Ecto neural progenitor cell (in vitro differentiated cells): ENCODE measurements at regions not wholly inside any gene's neighbourhood (a gene's known extent, or its start where the extent isn't known, plus 50 kb on each side); places are given as distances from the start of the nearest gene placed in this dataset.

ENCODE experiments used
- DNase-seq: peaks from one replicate; pipeline ENCODE4 v3.0.0-alpha.2; 2018; ENCODE audit warnings: low spot score

DNA sequence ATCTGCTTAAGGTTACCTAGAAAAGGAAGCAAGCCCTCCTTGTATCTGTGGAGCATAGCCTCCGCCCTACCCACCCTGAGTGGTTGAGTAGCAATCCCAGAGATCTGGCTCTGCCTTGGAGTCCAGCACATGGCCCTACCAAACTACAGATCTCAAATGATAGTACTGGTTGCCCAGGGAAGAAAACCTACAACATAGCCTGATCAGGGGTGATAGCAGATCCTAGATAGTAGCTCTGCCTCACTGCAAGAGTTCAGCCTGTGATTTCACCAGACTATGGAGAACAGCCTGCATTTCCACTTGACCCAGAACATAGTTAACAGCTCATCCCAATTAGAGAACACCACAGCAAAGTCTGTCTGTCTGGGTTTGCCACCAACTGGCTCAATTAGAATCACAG lies 279.5 kb downstream of the ETNK1 start:
- no peak for DNase-seq

DNA sequence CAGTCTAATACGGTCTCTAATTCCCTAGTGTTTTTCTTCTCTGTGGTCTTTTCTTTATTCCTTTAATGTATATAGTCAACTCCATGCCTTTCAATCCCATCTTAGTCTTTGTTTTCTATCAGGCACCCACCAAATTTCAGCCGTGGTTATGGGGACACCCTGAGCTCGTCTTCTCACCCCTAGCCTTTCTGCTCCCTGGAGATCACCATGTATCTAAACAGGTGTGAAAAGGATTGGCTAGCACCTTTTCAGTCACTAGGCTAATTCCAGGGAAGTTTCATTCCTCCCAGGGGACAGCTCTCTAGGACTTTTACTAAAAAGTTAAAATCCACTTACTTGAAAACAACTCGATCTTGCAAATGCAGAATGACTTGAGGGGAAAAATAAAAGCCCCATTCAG lies 291.3 kb downstream of the ETNK1 start:
- no peak for DNase-seq

DNA sequence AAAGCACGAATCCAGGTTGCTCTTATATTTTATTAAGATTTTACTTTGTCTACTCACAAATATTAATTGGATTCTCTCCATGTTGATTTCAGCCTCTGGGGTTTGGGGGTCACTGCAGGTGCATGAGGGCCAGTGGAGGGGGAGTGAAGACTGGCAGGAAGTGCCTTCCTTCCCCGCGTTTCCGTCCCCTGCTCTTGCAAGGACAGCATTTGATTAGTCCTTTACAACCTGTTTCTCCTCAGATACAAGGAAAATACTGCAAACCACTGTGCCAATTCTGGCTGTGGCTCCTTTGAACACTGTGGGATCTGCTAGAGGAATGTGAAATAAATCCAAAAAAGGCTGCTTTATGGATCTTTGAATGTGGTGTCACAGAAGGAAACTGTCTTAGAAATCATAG lies 291.8 kb downstream of the ETNK1 start:
- DNase-seq = no peak

DNA sequence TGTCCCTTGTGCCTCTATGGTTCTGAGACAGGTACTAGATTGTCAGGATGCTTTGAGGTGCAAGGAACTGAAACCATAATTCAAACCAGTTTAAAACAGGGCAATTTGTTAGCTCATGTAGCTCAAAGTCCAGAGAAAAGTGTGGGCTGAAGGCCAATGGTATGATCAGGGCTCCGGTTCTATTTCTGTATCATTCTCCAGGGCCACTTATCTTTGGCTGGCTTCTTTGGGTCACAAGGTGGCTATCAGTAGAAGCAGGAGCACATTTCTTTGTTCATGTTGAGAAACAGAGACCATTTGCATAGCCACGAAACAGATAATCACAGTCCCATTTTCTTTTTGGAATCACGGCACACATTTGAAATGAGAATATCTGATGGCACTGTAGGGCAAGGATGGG lies 294.9 kb downstream of the ETNK1 start:
- DNase-seq = no peak

DNA sequence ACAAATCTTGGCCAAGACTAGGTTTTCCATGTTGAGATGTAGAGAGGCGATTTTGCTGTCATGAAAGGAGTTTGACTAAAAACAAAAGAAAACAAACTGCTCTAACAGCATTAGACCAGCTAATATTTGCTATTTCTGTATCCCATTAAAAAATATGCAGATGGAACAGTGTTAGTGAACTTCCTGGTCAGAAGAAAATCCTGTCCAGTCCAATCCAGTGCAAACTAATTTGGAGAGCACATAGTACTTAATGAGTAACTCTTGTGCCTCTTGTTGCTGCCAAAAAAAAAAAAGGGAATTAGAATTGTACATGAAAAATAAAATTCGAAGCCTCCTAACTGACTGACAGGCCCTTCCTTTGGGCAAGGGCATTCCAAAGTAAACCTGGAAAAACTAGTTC lies 298.8 kb downstream of the ETNK1 start:
- DNase-seq = no peak

DNA sequence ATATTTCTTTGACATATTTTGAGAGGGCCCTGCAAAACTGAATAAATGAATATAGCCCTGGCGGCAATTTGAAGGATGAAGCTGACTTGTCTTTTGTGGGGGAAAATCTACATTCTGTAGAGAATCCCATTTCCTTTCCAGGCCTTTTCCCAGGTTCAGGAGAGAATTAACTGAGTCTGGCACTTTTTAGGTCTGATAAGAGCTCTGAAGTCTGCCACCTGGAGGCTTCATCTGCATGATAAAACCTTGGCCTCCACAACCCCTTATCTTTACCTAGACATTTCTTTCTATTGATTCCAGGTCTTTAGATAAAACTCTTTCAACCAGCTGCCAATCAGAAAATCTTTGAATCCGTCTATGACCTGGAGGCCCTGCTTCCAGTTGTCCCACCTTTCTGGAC lies 299.4 kb downstream of the ETNK1 start:
- DNase-seq = no peak

DNA sequence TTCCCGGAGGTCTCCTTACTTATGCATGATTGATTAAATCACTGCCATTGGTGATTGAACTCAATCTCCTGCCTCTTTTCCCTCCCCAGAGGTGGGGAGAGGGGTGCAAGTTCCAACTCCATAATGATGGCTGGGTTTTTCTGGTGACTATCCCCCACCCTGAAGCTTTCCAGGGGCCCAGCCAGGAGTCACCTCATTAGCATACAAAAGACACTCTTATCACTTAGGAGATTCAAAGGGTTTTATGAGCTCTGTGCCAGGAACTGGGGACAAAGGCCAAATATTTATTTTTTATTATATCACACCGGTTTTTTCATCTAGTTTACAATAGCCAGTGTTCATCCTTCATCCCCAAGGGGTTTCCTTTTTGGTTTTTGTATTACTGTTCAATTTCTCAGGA lies 300.7 kb downstream of the ETNK1 start:
- no peak for DNase-seq

DNA sequence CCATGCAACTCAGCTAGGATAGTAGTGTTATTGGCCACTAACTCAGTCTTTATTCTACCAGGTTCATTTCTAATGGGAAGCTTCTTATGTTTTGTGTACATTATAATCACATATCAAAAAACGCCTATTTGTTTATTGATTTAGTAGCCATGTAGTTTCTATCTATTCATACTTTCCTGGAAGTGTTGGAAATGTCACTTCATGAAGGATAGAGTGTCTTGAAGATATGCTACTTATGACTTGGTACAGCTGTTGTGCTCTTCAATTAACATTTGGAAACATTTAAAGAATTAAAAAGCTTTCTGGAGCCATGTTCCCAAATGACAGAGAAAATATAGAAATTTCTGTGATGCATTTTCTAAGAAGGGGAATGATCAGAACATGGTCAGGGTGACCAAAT lies 307.5 kb downstream of the ETNK1 start:
- DNase-seq = no peak

DNA sequence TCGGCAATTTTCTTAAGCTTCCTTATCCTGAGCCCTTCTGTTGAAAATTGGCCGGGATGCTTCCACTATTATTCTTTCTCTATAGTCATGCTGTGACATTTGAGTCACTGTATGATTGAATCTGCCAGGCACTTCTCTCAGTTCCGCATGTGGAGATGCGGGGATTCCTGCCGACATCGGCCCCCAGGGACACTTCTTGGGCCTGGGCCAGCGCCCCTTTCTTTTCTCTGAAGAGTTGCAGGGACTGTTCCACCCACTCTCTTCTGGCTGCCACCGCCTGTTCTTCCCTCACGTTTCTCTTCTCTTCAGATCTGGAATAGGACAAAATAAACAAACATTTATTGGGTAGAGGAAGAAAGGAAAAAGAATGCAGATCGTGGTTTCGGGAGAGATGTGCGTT lies 310.1 kb downstream of the ETNK1 start:
- DNase-seq = no peak

DNA sequence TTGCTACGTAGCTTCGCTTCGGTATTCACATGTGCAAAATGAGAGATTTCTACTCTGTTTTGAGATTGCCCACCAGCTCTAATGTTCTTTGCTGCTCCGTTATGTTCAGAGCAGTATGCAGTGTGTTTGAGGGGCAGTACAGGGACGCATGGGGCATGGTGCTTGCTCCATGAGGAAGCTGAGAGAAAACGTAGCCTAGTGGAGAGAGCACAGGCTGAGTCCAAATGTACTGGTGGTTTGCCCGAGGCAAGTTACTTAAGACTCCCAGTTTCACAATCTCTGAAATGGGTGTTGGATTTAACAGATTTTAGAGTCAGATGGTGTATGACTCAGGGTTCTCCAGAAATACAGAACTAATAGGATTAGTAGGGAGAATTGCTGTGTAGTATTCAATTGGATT lies 310.5 kb downstream of the ETNK1 start:
- no peak for DNase-seq

DNA sequence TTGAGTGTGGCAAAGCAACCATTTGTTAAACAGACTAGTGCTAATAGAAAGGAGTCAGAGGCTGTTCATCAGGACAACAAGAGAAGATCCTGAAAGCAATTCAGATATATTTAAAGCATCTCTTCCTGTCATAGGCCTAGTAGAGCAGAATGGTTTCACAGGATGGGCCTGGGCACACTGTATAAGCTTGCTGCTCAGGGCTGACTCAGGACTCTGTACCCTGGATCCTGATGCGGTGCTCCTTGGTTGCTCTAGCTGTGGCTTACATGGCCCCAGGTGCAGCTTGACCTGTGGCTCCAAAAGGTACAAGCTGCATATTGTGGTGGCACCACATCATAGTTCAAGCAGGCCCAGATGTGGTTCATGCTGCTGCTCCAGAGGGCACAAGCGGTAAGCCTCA lies 313.4 kb downstream of the ETNK1 start:
- DNase-seq = no peak

DNA sequence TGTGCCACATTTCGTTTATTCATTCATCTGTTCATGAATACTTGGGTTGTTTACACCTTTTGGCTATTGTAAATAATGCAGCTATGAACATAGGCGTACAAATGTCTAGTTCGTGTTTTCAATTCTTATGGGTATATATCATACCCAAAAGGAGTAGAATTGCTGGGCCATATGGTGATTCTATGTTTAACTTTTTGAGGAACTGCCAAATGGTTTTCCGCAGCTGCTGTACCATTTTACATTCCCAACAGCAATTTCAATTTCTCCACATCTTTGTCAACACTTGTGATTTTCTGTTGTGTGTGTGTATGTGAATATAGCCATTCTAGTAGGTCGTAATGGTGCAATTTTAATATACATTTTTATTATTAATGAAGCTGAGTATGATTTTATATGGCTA lies 326.2 kb downstream of the ETNK1 start:
- no peak for DNase-seq

DNA sequence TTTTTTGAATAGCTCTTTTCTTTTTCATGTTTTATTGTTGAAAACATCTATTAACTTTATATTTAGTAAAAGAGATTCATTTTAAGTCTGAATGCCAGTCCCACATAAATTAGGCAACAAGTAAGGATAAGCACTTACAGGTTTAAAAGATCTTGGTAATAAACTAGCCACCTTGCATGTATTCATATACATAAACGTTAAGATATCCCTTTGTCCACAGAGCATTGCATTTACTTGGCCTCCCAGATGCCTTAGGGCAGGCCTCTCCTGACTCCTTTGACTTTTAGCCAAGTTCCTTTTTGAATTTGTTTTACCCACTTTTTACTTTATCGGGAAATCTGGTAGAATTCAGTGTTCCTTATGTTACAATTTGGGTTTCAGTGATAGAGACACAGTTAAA lies 331.7 kb downstream of the ETNK1 start:
- DNase-seq = no peak

DNA sequence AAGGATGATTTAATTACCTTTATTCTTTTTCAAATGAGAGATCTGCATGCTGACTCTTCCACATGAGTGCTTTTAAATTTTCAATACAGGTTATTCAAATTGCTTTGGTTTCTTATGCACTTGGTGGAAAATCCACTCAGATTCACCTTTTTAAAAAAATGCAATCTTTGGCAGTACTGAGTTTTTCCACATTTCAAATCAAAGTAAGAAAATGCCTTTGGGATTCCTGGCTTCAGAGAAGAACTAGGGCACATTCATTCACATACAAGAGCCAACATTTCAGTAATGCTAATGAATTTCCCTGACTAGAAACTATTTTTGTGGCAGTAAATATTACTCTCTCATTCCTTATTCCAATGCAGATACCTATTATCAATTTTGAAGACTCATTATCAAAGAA lies 342.2 kb downstream of the ETNK1 start:
- no peak for DNase-seq

DNA sequence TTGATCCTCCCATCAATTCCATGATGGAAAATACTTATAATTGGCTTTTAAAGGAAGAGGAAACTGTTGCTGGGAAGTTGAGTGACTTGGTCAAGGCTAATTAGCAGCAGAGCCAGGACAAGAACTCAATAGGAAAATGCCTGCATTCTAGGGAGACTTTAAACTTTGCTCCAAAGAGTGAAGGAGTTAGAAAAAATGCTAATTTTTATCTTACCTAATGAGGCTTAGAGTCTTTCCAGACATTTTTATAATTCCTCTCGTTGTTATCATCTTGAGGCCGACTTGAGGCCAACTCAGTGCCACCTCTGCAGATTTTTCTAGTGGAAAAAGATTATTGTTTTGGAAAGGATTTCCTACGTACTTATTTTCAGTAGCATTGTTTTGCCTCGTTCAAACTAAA lies 344.6 kb downstream of the ETNK1 start:
- DNase-seq = no peak

DNA sequence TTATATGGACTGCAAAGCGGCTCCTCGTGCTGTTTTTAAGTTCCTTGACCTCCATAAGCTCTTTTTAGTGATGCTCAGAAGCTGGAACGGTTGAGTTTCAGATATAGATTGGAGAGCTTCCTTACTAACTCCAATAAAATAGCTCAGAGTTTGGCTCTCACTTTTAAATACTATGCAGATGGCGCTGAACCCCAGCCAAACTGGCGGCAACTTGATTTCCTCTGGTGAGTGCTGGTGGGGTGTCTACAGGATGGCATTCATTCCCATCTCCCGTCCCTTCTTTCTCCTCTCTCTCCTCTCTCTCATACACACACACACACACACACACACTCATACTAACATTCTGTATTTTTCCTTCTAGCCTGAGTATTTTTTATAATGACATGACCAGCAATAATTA lies 346.3 kb downstream of the ETNK1 start:
- DNase-seq = no peak

DNA sequence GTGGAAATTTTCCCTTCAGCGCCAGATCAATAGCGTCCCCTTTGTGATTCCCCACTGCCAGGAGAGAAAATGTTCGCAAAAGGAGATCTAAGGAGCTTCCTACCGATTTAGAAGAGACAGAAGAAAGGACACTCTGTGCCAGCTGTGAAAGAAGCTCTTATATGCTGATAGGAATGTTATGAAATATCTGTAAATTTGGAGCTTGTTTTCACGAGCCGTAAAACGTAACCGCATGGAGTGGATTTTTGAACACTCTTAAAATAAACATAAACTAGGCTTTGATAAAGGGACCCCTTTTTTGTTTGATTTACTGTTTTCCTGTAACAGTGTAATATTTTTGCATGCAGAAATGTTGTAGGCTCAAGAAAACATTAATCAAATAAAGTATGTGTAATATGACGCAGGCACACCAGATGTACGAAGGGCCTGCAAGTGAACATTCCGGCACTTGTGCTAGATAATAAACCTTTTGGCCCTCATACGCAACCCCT lies 346.8 kb downstream of the ETNK1 start:
- DNase-seq = no peak

DNA sequence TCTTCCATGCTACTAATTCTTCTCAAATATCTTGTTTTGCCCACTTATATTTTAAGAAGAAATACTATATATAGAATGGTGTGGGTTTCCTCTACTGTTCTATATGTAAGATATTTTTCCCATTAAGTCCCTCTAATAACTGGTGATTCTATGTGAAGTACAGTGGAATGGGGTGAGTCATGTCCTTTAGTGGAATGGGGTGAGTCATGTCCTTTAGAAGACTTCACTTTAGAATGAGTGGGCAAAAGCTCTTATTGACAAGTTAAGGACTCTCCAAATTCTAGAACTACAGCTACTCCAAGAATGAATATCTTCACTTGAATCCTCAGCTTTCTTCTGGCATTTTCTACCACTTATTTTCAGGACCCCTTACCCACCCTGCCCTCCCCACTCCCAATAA lies 349.9 kb downstream of the ETNK1 start:
- DNase-seq = no peak

DNA sequence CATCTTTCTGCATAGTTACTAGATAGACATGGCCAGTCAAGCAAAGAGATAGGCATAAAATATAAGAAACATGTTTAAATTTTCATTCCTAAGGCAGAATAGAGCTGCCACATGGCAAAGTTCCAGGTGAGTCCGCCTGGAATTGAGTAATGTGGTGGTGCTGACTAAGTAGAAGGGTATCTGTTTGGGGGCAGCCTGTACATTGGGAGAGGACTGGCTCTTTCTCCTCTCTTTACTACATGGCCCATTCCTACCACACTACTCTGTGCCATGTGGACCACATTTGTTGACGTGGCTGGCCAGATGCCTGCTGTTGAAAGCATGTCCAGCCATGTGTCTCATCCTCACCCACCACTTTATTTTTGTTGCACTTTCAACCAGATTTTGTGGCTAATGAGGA lies 354.0 kb downstream of the ETNK1 start:
- DNase-seq = no peak

DNA sequence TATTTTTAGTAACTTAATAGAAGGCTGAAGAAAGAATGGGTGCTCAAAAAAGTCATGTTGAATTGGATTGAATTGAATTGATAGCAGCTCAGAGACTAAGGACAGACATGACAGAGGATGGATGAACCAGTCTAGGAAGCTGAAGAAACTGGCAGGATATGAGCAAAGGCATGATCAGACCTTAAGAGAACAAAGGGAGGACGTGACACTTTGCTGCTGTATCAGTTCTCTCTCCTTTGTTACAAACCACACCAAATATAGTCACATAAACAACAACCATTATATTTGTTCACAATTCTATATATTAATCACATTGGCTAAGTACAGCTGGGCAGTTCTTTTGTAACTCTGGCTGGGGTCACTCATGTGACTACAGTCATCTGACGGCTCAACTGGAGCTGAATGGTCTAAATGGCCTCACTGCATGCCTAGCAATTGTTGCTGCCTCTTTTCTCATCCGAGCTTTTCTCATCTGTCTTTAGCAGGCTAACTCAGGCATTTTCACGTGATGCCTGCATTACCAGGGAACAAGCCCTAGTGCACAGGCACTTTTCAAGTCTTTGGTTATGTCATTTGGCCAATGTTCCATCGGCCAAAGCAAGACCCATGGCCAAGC lies 355.0 kb downstream of the ETNK1 start:
- DNase-seq = no peak

DNA sequence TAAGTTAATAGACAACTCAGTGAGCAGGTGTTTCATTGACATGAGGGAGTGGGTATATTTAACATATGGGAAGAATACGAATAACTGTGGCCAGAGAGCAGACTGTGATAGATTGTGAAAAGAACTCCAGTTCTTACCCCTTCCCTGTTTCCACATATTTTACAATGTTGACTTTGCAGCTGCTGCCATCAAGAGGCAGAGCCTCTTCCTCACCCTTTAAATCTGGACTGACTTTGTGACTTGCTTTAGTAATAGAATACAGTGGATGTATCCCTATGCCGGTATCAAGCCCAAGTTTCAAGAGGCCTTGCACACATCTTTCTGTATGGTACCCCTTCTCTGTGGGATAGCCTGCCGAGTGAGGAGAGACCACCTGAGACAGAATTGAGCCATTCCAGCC lies 356.7 kb downstream of the ETNK1 start:
- no peak for DNase-seq

DNA sequence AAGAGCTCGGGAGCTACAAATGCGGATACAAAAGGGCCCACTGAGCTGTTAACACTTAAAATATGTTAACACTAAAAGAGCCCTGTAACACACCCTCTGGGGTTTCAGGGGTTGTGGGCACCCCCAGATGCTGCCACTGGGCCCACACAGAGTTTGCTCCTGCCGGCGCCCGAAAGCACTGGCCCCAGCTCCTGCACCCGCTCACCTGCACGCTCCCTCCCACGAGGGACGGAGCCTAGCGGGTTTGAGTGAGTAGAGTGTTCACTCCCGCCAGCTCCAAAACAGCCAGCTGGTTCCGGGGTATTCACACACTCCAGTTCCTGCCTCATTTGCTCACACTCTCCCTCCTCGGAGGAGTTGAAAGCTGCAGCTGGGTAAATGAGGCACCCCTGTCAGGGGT lies 357.7 kb downstream of the ETNK1 start:
- no peak for DNase-seq

DNA sequence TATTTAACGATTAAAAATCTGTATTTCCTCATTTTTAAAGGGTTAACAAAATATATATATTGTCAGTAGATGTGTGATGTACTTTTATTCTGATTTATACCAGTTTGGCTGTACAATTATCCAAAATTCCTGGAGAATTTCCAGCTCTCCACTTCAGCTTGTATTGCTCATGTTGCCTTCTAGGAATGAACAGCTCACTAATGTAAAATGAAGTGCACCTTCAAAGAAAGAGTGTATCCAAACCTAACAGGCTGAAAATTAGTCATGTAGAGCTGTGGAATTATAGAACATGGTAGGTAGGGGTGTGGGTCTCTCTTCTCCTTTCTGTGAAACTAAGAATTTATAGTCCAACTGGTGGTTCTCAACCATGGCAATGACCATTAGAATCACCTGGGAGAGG lies 362.0 kb downstream of the ETNK1 start:
- DNase-seq = no peak

DNA sequence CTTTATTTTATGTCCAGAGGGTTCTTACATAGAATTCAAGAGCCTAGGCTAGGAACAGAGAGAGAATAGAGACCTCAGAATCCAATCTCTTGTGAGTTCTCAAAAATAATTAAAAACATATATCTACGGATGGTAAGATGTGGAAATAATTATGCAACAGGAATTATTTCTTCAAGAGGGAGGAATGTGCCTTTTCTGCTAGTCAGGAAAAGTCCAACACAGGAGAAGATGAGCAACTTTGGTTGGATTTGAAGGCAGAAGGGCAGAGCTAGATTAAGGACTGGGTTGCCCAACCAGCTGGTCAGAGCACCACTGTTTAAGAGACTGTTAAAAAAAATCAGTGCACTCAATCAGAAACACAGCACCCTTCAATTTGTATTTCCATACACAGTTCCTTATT lies 365.5 kb downstream of the ETNK1 start:
- DNase-seq = no peak
